ENCODE measurements at regions not wholly inside any gene's neighbourhood (a gene's known extent, or its start where the extent isn't known, plus 50 kb on each side); places are given as distances from the start of the nearest gene placed in this dataset.
A peak's percentile ranks its signal among the peaks of the same experiment; 100 is the strongest.

DNA sequence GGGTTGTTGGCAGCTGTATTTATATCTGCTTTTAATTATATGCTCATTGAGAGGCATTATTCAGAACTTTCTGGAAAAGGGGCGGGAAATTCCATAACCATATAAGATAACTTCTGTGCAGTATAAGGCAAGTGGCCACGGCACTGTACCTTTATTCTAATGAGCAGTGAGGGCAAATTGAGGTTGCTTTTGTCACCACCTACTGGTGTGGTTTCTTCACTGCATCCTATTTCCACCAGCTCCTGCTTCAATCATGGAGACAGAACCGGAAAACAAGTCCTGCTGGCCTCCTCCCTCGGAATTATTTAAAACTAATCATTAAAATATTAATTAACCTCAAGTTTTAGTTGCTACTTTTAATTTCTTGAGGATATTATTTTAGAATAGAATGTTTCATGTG, 759.4 kb downstream of the CBLN2 start:
- intact Hi-C loops (cut with micrococcal nuclease) = no loop called here
- H3K4me1 ChIP-seq (ENCODE audit: control insufficient read depth in 1 of 2, insufficient read depth in 2 of 2, low read length in 2 of 2) = no peaks in the 10 kb centered on the region

DNA sequence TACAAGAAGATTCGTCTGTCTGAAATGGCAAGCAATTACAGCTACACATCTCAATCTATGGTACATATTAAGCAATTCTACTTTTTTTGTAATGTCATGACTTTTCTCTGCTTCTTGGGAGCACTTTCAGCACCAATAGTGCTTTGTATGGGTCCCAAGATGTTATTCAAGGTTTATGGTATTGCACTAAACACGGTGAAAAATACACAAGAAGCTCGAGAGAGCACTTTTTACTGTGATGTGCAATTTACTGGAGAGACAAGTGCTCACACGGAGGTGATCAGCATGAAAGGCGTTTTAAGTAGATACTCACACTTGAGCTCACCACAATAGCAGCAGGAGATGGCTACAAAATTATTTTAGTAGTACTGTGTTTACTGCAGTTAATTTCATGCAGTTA, 783.6 kb downstream of the CBLN2 start:
- H3K4me1 ChIP-seq (ENCODE audit: control insufficient read depth in 1 of 2, insufficient read depth in 2 of 2, low read length in 2 of 2) = no peaks in the 10 kb centered on the region
- H3K79me2 ChIP-seq (ENCODE audit: insufficient read depth, low read length) = no peaks in the 10 kb centered on the region
- ChIA-PET POLR2A (no interaction called here), RAD21 (ENCODE audit: low non-redundant PET in 1 of 2, low total read pairs in 2 of 2, uncharacterized antibody in 2 of 2, unreplicated experiment in 2 of 2) (no interaction called here), CTCF (no interaction called here)
- H2AFZ ChIP-seq (ENCODE audit: low read depth, low read length, poor library complexity, severe bottlenecking) = no peak overlapping the region
- intact Hi-C loops (cut with micrococcal nuclease) = no loop called here
- no peak overlapping the region for H3K27ac ChIP-seq (ENCODE audit: low read depth, low read length)
- H3K9ac ChIP-seq (ENCODE audit: low read length) = no peak overlapping the region
- no TSS peak for BruUV-seq (replicated peaks)
- ATAC-seq = no peak
- H3K9me2 ChIP-seq (ENCODE audit: insufficient read depth) = no peaks in the 10 kb centered on the region
- no peaks in the 10 kb centered on the region for H3K27me3 ChIP-seq (ENCODE audit: insufficient read depth, low read length)
- DNase-seq (ENCODE audit: low read depth, low spot score) = no peak
- H4K20me1 ChIP-seq (ENCODE audit: insufficient read depth) = no peaks in the 10 kb centered on the region; the same call in 1 of the 2 replicates
- H3K36me3 ChIP-seq (ENCODE audit: control insufficient read depth in 1 of 2, insufficient read depth in 2 of 2, low read length in 2 of 2) = no peaks in the 10 kb centered on the region
- no peak overlapping the region for H3K4me2 ChIP-seq (ENCODE audit: low read length)
- peaks cover 0 to 18% of the 10 kb centered on the region in 2 experiments; a peak in 2 of 4 replicates for H3K9me3 ChIP-seq (ENCODE audit: control insufficient read depth in 1 of 2, insufficient read depth in 1 of 2, low read depth in 1 of 2, low read length in 2 of 2)
- no peak overlapping the region for H3K4me3 ChIP-seq (replicated peaks in 1 of 2; ENCODE audit: low read depth in 1 of 2, low read length in 2 of 2)
- TF ChIP-seq YY1 (IDR thresholded peaks at IDR 0.05; ENCODE audit: extremely low read depth, insufficient replicate concordance, low read depth, low read length) (no peak), SRF (IDR thresholded peaks at IDR 0.05; ENCODE audit: low read depth) (no peak), FOSL1 (IDR thresholded peaks at IDR 0.05; ENCODE audit: low read depth) (no peak), ELF1 (IDR thresholded peaks at IDR 0.05; ENCODE audit: borderline replicate concordance, low read depth) (no peak), JUND (IDR thresholded peaks at IDR 0.05) (no peak), POLR2AphosphoS5 (IDR thresholded peaks at IDR 0.05; ENCODE audit: low read depth, low read length) (no peak), ZFX (IDR thresholded peaks at IDR 0.05) (no peak), SP1 (IDR thresholded peaks at IDR 0.05; ENCODE audit: low read depth) (no peak), CEBPB (IDR thresholded peaks at IDR 0.05; ENCODE audit: low read depth) (no peak), EZH2 (IDR thresholded peaks at IDR 0.05) (no peak), EGR1 (IDR thresholded peaks at IDR 0.05; ENCODE audit: low read depth) (no peak)
- TF ChIP-seq, protein P1, sequence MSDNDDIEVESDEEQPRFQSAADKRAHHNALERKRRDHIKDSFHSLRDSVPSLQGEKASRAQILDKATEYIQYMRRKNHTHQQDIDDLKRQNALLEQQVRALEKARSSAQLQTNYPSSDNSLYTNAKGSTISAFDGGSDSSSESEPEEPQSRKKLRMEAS (IDR thresholded peaks at IDR 0.05) = no peak
- TF ChIP-seq, protein P2, sequence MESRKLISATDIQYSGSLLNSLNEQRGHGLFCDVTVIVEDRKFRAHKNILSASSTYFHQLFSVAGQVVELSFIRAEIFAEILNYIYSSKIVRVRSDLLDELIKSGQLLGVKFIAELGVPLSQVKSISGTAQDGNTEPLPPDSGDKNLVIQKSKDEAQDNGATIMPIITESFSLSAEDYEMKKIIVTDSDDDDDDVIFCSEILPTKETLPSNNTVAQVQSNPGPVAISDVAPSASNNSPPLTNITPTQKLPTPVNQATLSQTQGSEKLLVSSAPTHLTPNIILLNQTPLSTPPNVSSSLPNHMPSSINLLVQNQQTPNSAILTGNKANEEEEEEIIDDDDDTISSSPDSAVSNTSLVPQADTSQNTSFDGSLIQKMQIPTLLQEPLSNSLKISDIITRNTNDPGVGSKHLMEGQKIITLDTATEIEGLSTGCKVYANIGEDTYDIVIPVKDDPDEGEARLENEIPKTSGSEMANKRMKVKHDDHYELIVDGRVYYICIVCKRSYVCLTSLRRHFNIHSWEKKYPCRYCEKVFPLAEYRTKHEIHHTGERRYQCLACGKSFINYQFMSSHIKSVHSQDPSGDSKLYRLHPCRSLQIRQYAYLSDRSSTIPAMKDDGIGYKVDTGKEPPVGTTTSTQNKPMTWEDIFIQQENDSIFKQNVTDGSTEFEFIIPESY (IDR thresholded peaks at IDR 0.05; ENCODE audit: extremely low read depth, insufficient replicate concordance, low read length) = no peak

More for the DNA sequence above, 759.4 kb downstream of the CBLN2 start:
- peaks cover 8 to 21% of the 10 kb centered on the region in 2 experiments; a peak in 2 of 4 replicates for H3K9me3 ChIP-seq (ENCODE audit: control insufficient read depth in 1 of 2, insufficient read depth in 1 of 2, low read depth in 1 of 2, low read length in 2 of 2)
- DNase-seq (ENCODE audit: low read depth, low spot score) (no peak), ATAC-seq (no peak)
- H4K20me1 ChIP-seq (ENCODE audit: insufficient read depth) = no peaks in the 10 kb centered on the region
- H3K27me3 ChIP-seq (ENCODE audit: insufficient read depth, low read length) = no peaks in the 10 kb centered on the region
- ChIA-PET CTCF (no interaction called here), RAD21 (ENCODE audit: low non-redundant PET in 1 of 2, low total read pairs in 2 of 2, uncharacterized antibody in 2 of 2, unreplicated experiment in 2 of 2) (no interaction called here), POLR2A (no interaction called here)
- H3K4me3 ChIP-seq (replicated peaks in 1 of 2; ENCODE audit: low read depth in 1 of 2, low read length in 2 of 2) = no peak overlapping the region
- no peak overlapping the region for H3K27ac ChIP-seq (ENCODE audit: low read depth, low read length)
- no peak overlapping the region for H2AFZ ChIP-seq (ENCODE audit: low read depth, low read length, poor library complexity, severe bottlenecking)
- H3K79me2 ChIP-seq (ENCODE audit: insufficient read depth, low read length) = no peaks in the 10 kb centered on the region
- H3K9me2 ChIP-seq (ENCODE audit: insufficient read depth) = no peaks in the 10 kb centered on the region
- TF ChIP-seq SP1 (IDR thresholded peaks at IDR 0.05; ENCODE audit: low read depth) = no peak
- TF ChIP-seq EZH2 (IDR thresholded peaks at IDR 0.05) = no peak
- no peak for TF ChIP-seq FOSL1 (IDR thresholded peaks at IDR 0.05; ENCODE audit: low read depth)
- TF ChIP-seq, protein P1 (IDR thresholded peaks at IDR 0.05) = no peak
- no peak for TF ChIP-seq SRF (IDR thresholded peaks at IDR 0.05; ENCODE audit: low read depth)
- TF ChIP-seq, protein P3, sequence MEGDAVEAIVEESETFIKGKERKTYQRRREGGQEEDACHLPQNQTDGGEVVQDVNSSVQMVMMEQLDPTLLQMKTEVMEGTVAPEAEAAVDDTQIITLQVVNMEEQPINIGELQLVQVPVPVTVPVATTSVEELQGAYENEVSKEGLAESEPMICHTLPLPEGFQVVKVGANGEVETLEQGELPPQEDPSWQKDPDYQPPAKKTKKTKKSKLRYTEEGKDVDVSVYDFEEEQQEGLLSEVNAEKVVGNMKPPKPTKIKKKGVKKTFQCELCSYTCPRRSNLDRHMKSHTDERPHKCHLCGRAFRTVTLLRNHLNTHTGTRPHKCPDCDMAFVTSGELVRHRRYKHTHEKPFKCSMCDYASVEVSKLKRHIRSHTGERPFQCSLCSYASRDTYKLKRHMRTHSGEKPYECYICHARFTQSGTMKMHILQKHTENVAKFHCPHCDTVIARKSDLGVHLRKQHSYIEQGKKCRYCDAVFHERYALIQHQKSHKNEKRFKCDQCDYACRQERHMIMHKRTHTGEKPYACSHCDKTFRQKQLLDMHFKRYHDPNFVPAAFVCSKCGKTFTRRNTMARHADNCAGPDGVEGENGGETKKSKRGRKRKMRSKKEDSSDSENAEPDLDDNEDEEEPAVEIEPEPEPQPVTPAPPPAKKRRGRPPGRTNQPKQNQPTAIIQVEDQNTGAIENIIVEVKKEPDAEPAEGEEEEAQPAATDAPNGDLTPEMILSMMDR (IDR thresholded peaks at IDR 0.05 in 2 of 3, conservative IDR thresholded peaks at IDR 0.05 in 1 of 3; ENCODE audit: borderline replicate concordance in 1 of 3, insufficient read depth in 1 of 3, low read depth in 2 of 3, low read length in 2 of 3) = peak in 2 of 3 experiments; percentile 34 to 35; a peak in 4 of 6 replicates
- no peak for TF ChIP-seq ELF1 (IDR thresholded peaks at IDR 0.05; ENCODE audit: borderline replicate concordance, low read depth)
- BruUV-seq (replicated peaks) = no TSS peak
- no peak overlapping the region for H3K4me2 ChIP-seq (ENCODE audit: low read length)
- no peak overlapping the region for H3K9ac ChIP-seq (ENCODE audit: low read length)
- H3K36me3 ChIP-seq (ENCODE audit: control insufficient read depth in 1 of 2, insufficient read depth in 2 of 2, low read length in 2 of 2) = no peaks in the 10 kb centered on the region

Data from HCT116 (cell line).